Neural cell (in vitro differentiated cells): ENCODE measurements at regions not wholly inside any gene's neighbourhood (a gene's known extent, or its start where the extent isn't known, plus 50 kb on each side); places are given as distances from the start of the nearest gene placed in this dataset.

Experiments used
- EZH2 ChIP-seq: fragments of 200-600, 300-800 bp; shearing (Covaris generic), sonication (generic); IDR thresholded peaks from 2 replicates; pipeline ENCODE4 v1.6.1; 2014; ENCODE audit warnings: antibody characterized with exemption, low read length, borderline replicate concordance, mild to moderate bottlenecking; ENCODE audit not compliant: insufficient read depth, poor library complexity, severe bottlenecking
- TF ChIP-seq, protein P1 (sequence below): fragments of 450-650 bp; IDR thresholded peaks from 2 replicates; pipeline ENCODE4 v1.5.1; 2014; ENCODE audit warnings: antibody characterized with exemption, mild to moderate bottlenecking, moderate library complexity; ENCODE audit not compliant: poor library complexity, severe bottlenecking

DNA sequence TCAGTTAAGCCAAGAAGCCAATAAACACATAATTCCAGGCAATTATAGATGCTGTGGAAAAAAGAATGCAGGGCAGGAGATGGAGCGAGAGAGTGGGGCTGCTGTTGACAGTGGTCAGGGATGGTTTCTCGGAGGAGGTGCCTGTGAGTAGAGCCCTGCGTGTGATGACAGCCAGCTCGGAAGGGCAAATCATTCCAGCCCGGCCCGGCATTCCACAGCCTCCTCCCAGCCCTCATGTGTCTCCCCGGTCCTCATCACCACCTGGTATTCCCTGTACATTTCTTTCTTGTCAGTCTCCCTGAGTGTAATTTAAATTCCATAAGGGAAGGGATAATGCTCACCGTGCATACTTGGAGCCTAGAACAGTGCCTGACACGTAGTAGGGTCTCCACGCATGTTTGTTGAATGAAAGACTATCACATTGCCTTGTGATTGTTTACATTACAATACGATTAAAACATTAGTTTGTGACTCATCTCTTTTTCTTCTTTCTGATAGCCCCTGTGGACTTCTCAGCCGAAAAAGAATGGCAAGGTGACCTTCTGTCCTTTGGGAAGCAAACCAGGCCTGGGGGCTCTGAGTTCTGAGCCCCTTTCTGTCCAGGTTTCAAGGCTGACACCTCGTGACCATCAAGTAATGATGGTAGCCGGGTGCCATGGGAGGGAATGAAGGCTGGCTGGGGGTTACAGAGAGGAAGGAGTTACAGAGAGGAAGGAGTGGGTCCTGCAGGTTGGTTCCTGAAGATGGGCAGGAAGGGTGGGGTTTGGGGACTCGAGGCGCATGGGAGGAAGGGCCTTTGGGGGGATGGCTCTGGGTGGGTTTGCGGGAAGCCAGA, 379.5 kb upstream of the SULF2 start:
- TF ChIP-seq, protein P1, sequence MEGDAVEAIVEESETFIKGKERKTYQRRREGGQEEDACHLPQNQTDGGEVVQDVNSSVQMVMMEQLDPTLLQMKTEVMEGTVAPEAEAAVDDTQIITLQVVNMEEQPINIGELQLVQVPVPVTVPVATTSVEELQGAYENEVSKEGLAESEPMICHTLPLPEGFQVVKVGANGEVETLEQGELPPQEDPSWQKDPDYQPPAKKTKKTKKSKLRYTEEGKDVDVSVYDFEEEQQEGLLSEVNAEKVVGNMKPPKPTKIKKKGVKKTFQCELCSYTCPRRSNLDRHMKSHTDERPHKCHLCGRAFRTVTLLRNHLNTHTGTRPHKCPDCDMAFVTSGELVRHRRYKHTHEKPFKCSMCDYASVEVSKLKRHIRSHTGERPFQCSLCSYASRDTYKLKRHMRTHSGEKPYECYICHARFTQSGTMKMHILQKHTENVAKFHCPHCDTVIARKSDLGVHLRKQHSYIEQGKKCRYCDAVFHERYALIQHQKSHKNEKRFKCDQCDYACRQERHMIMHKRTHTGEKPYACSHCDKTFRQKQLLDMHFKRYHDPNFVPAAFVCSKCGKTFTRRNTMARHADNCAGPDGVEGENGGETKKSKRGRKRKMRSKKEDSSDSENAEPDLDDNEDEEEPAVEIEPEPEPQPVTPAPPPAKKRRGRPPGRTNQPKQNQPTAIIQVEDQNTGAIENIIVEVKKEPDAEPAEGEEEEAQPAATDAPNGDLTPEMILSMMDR, result no peak
- no peak for TF ChIP-seq EZH2
